Colonic mucosa (tissue), 4 donors: ENCODE measurements at regions not wholly inside any gene's neighbourhood (a gene's known extent, or its start where the extent isn't known, plus 50 kb on each side); places are given as distances from the start of the nearest gene placed in this dataset.
"Not testable (repeated sequence)": the region's sequence is repeated elsewhere in the genome, so short reads cannot be mapped to it uniquely, and the experiment has no call there.

Source experiments
- DNase-seq: peaks from one replicate; pipeline ENCODE4 v3.0.0-alpha.2; 2020
- H3K27ac ChIP-seq: fragments of 200-600 bp; one replicate; pipeline ENCODE4 v1.8.0; 2021
- H3K27me3 ChIP-seq: fragments of 200-600 bp; one replicate; pipeline ENCODE4 v1.8.0; 2021
- H3K36me3 ChIP-seq: fragments of 200-600 bp; one replicate; pipeline ENCODE4 v1.8.0; 2021
- H3K4me1 ChIP-seq: fragments of 200-600 bp; one replicate; pipeline ENCODE4 v1.8.0; 2021; ENCODE audit warnings: mild to moderate bottlenecking
- H3K4me3 ChIP-seq: fragments of 200-600 bp; one replicate; pipeline ENCODE4 v1.8.0; 2021
- H3K9ac ChIP-seq, 2 donors: one replicate each; pipeline ENCODE4 v1.7.0; 2013; ENCODE audit warnings: control low read depth in 2 of 2, low read depth in 2 of 2, low read length in 2 of 2
- H3K9me3 ChIP-seq: fragments of 200-600 bp; one replicate; pipeline ENCODE4 v1.8.0; 2021
- CTCF ChIP-seq: fragments of 200-600 bp; IDR thresholded peaks from one replicate; pipeline ENCODE4 v1.8.0; 2022; ENCODE audit warnings: antibody characterized with exemption, mild to moderate bottlenecking
- intact Hi-C: fragments of 100-400 bp; cut with DNase I; formaldehyde crosslinking; loops from one replicate; pipeline ENCODE4 v1.14.1; 2022
- donor health status: healthy.
- donor health status: DM: no; HTN: no; CAD: no.
- donor health status: DM: no; HTN: no; CAD: no.

- Histone ChIP-seq H3K4me1 (no peaks in the 10 kb centered on the region), H3K9ac (no peak overlapping the region), H3K27ac (peak overlapping the region; percentile 41), H3K9me3 (no peaks in the 10 kb centered on the region), H3K36me3 (no peaks in the 10 kb centered on the region), H3K27me3 (no peaks in the 10 kb centered on the region), H3K4me3 (no peak overlapping the region)
- intact Hi-C loops = no loop called here
- no peak for TF ChIP-seq CTCF
- DNase-seq = peak; percentile 63
These were observed 178.8 kb upstream of the ERCC6L2 start for GRCh38 chr9:95696701-95697100.

- Histone ChIP-seq H3K4me3 (no peak overlapping the region), H3K27ac (no peak overlapping the region), H3K9me3 (no peaks in the 10 kb centered on the region), H3K4me1 (no peaks in the 10 kb centered on the region), H3K36me3 (no peaks in the 10 kb centered on the region), H3K9ac (no peak overlapping the region), H3K27me3 (no peaks in the 10 kb centered on the region)
- TF ChIP-seq CTCF = no peak
- no peak for DNase-seq
- intact Hi-C loops = no loop called here
These were observed 174.7 kb upstream of the PTCH1 start for GRCh38 chr9:95691435-95691834.

- Histone ChIP-seq H3K9me3 (no peaks in the 10 kb centered on the region), H3K27ac (no peak overlapping the region), H3K9ac (no peak overlapping the region), H3K36me3 (no peaks in the 10 kb centered on the region), H3K4me3 (no peak overlapping the region), H3K4me1 (no peaks in the 10 kb centered on the region), H3K27me3 (no peaks in the 10 kb centered on the region)
- intact Hi-C loops = no loop called here
- no peak for TF ChIP-seq CTCF
- peak; percentile 46 for DNase-seq
These were observed 172.9 kb upstream of the PTCH1 start for GRCh38 chr9:95689669-95690068.

GRCh38 chr9:95684516-95684915 lies 167.7 kb upstream of the PTCH1 start:
- Histone ChIP-seq H3K9me3 (no peaks in the 10 kb centered on the region), H3K27ac (no peak overlapping the region), H3K4me3 (no peak overlapping the region), H3K27me3 (no peaks in the 10 kb centered on the region), H3K4me1 (no peaks in the 10 kb centered on the region), H3K9ac (no peak overlapping the region), H3K36me3 (no peaks in the 10 kb centered on the region)
- no peak for DNase-seq
- no peak for TF ChIP-seq CTCF
- intact Hi-C loops = no loop called here

- intact Hi-C loops, H3K27ac ChIP-seq, H3K9ac ChIP-seq, H3K36me3 ChIP-seq, DNase-seq, H3K27me3 ChIP-seq, H3K4me1 ChIP-seq, H3K4me3 ChIP-seq, H3K9me3 ChIP-seq: not testable (repeated sequence)
These were observed 163.5 kb upstream of the PTCH1 start for GRCh38 chr9:95680306-95680705.

- no peak overlapping the region for H3K27ac ChIP-seq
- H3K9ac ChIP-seq = no peak overlapping the region
- no peak for TF ChIP-seq CTCF
- no peaks in the 10 kb centered on the region for H3K9me3 ChIP-seq
- no peaks in the 10 kb centered on the region for H3K36me3 ChIP-seq
- no peak for DNase-seq
- no peak overlapping the region for H3K4me3 ChIP-seq
- no peaks in the 10 kb centered on the region for H3K4me1 ChIP-seq
- no peaks in the 10 kb centered on the region for H3K27me3 ChIP-seq
- intact Hi-C loops = no loop called here
These were observed 163.1 kb upstream of the PTCH1 start for GRCh38 chr9:95679874-95680273.
